ENCODE measurements at regions not wholly inside any gene's neighbourhood (a gene's known extent, or its start where the extent isn't known, plus 50 kb on each side); places are given as distances from the start of the nearest gene placed in this dataset.
A peak's percentile ranks its signal among the peaks of the same experiment; 100 is the strongest.

- no peak for TF ChIP-seq CTCF (IDR thresholded peaks at IDR 0.05)
- no peak for TF ChIP-seq POLR2A (IDR thresholded peaks at IDR 0.05; ENCODE audit: low read depth)
- TF ChIP-seq EP300 (IDR thresholded peaks at IDR 0.05) = no peak
- no peak for TF ChIP-seq POLR2AphosphoS5 (IDR thresholded peaks at IDR 0.05)
- DNase-seq (ENCODE audit: extremely low spot score) = no peak
- Histone ChIP-seq H3K27me3 (no peaks in the 10 kb centered on the region), H3K4me3 (no peak overlapping the region), H3K27ac (replicated peaks in 1 of 4) (peak overlapping the region in 2 of 4 donors; percentile 12 to 21), H3K4me1 (peaks cover 0 to 6% (median 0%) of the 10 kb centered on the region in 4 donors), H3K36me3 (no peaks in the 10 kb centered on the region), H3K9me3 (no peaks in the 10 kb centered on the region)
- intact Hi-C loops (cut with DNase I) = no loop called here
Measured at GRCh38 chr6:122207794-122208193, 191.7 kb upstream of the HSF2 start.

GRCh38 chr6:122214605-122215318 is 184.7 kb upstream of the HSF2 start:
- 56% methylated on average over 3 of the region's 3 CpGs for WGBS
- no peaks in the 10 kb centered on the region for H3K9me3 ChIP-seq
- DNase-seq (ENCODE audit: extremely low spot score) = no peak
- intact Hi-C loops (cut with DNase I) = no loop called here
- peak overlapping the region; percentile 23 to 42 (median 30) for H3K27ac ChIP-seq (replicated peaks in 1 of 4)
- no peaks in the 10 kb centered on the region for H3K27me3 ChIP-seq
- H3K4me3 ChIP-seq = no peak overlapping the region
- H3K36me3 ChIP-seq = no peaks in the 10 kb centered on the region
- TF ChIP-seq CTCF (IDR thresholded peaks at IDR 0.05) (no peak), POLR2AphosphoS5 (IDR thresholded peaks at IDR 0.05) (no peak), EP300 (IDR thresholded peaks at IDR 0.05) (no peak)
- peaks cover 0 to 5% (median 0%) of the 10 kb centered on the region in 4 donors for H3K4me1 ChIP-seq

GRCh38 chr6:122220254-122220653 is 179.2 kb upstream of the HSF2 start:
- Histone ChIP-seq H3K36me3 (no peaks in the 10 kb centered on the region), H3K4me3 (no peak overlapping the region), H3K27me3 (no peaks in the 10 kb centered on the region), H3K9me3 (no peaks in the 10 kb centered on the region), H3K4me1 (no peaks in the 10 kb centered on the region), H3K27ac (replicated peaks in 1 of 4) (no peak overlapping the region)
- no peak for DNase-seq (ENCODE audit: extremely low spot score)
- WGBS = 75% methylated on average over 2 of the region's 2 CpGs
- no peak for TF ChIP-seq CTCF (IDR thresholded peaks at IDR 0.05)
- TF ChIP-seq POLR2A (IDR thresholded peaks at IDR 0.05; ENCODE audit: low read depth) = no peak
- no peak for TF ChIP-seq POLR2AphosphoS5 (IDR thresholded peaks at IDR 0.05)
- no peak for TF ChIP-seq EP300 (IDR thresholded peaks at IDR 0.05)
- intact Hi-C loops (cut with DNase I) = no loop called here

GRCh38 chr6:122222761-122223160 is 176.7 kb upstream of the HSF2 start:
- Histone ChIP-seq H3K4me3 (no peak overlapping the region), H3K9me3 (no peaks in the 10 kb centered on the region), H3K27ac (replicated peaks in 1 of 4) (no peak overlapping the region), H3K27me3 (no peaks in the 10 kb centered on the region), H3K36me3 (no peaks in the 10 kb centered on the region), H3K4me1 (no peaks in the 10 kb centered on the region)
- TF ChIP-seq POLR2A (IDR thresholded peaks at IDR 0.05; ENCODE audit: low read depth) (no peak), CTCF (IDR thresholded peaks at IDR 0.05) (no peak), POLR2AphosphoS5 (IDR thresholded peaks at IDR 0.05) (no peak), EP300 (IDR thresholded peaks at IDR 0.05) (no peak)
- no peak for DNase-seq (ENCODE audit: extremely low spot score)
- intact Hi-C loops (cut with DNase I) = no loop called here
- WGBS = 55% methylated on average over 3 of the region's 3 CpGs

GRCh38 chr6:122223251-122223650 is 176.2 kb upstream of the HSF2 start:
- no peaks in the 10 kb centered on the region for H3K36me3 ChIP-seq
- no peak for TF ChIP-seq EP300 (IDR thresholded peaks at IDR 0.05)
- no peak for TF ChIP-seq POLR2A (IDR thresholded peaks at IDR 0.05; ENCODE audit: low read depth)
- no peak for TF ChIP-seq CTCF (IDR thresholded peaks at IDR 0.05)
- no peak for TF ChIP-seq POLR2AphosphoS5 (IDR thresholded peaks at IDR 0.05)
- H3K4me1 ChIP-seq = no peaks in the 10 kb centered on the region
- no peak overlapping the region for H3K4me3 ChIP-seq
- intact Hi-C loops (cut with DNase I) = no loop called here
- no peak overlapping the region for H3K27ac ChIP-seq (replicated peaks in 1 of 4)
- no peaks in the 10 kb centered on the region for H3K27me3 ChIP-seq
- H3K9me3 ChIP-seq = no peaks in the 10 kb centered on the region
- 65% methylated on average over 1 of the region's 1 CpG for WGBS
- DNase-seq (ENCODE audit: extremely low spot score) = no peak
